A673 (cell line): ENCODE measurements at regions not wholly inside any gene's neighbourhood (a gene's known extent, or its start where the extent isn't known, plus 50 kb on each side); places are given as distances from the start of the nearest gene placed in this dataset.

Source experiments
- CTCF ChIP-seq: fragments of 300-800, 200-600 bp; sonication (generic); conservative IDR thresholded peaks from 2 replicates; pipeline ENCODE4 v1.5.1; 2017; ENCODE audit warnings: low read depth, mild to moderate bottlenecking, antibody characterized with exemption, low read length, moderate library complexity, mixed read lengths
- EZH2 ChIP-seq: fragments of 200-600 bp; sonication (generic); IDR thresholded peaks from 2 replicates; pipeline ENCODE4 v1.6.1; 2017; ENCODE audit warnings: borderline replicate concordance, low read depth, mild to moderate bottlenecking, mixed read lengths, antibody characterized with exemption, low read length; ENCODE audit not compliant: poor library complexity, severe bottlenecking

GRCh38 chr20:7493311-7493710 lies 446.9 kb downstream of the HAO1 start:
- TF ChIP-seq CTCF = no peak
- TF ChIP-seq EZH2 = no peak
